Activated CD8-positive, alpha-beta memory T cell treated with anti-CD3 and anti-CD28 coated beads, Interleukin-2, amount 10 ng/mL, durations not matched to agents 7 days and 5 days (primary cell): ENCODE measurements at regions not wholly inside any gene's neighbourhood (a gene's known extent, or its start where the extent isn't known, plus 50 kb on each side); places are given as distances from the start of the nearest gene placed in this dataset.
"Not testable (repeated sequence)": the region's sequence is repeated elsewhere in the genome, so short reads cannot be mapped to it uniquely, and the experiment has no call there.

ENCODE experiments used
- ATAC-seq: fragments of 150-1000 bp; cut with Tn5 transposase; one replicate; pipeline ENCODE4 v1.10.0; 2021; ENCODE audit warnings: moderate library complexity
- CTCF ChIA-PET: fragments of 350-600 bp; sonication (Branson Sonifier 250); formaldehyde crosslinking; loops from one replicate; lab custom pipeline; 2021; ENCODE audit warnings: antibody characterized with exemption; lab: Charles Lee
- DNase-seq: peaks from one replicate; pipeline ENCODE4 v3.0.0-alpha.2; 2020
- H3K27ac Mint-ChIP-seq: one replicate; pipeline ENCODE4 v1.8.0; 2021; ENCODE audit warnings: mild to moderate bottlenecking, mixed read lengths
- H3K27me3 Mint-ChIP-seq: one replicate; pipeline ENCODE4 v1.8.0; 2021; ENCODE audit warnings: mixed read lengths
- H3K36me3 Mint-ChIP-seq: one replicate; pipeline ENCODE4 v1.8.0; 2021; ENCODE audit warnings: mild to moderate bottlenecking, mixed read lengths
- H3K4me1 Mint-ChIP-seq: one replicate; pipeline ENCODE4 v1.8.0; 2021; ENCODE audit warnings: mixed read lengths
- H3K4me3 Mint-ChIP-seq: one replicate; pipeline ENCODE4 v1.8.0; 2021; ENCODE audit warnings: mild to moderate bottlenecking, moderate library complexity, mixed read lengths
- H3K9me3 Mint-ChIP-seq: one replicate; pipeline ENCODE4 v1.8.0; 2022; ENCODE audit warnings: low read depth, mixed read lengths

DNA sequence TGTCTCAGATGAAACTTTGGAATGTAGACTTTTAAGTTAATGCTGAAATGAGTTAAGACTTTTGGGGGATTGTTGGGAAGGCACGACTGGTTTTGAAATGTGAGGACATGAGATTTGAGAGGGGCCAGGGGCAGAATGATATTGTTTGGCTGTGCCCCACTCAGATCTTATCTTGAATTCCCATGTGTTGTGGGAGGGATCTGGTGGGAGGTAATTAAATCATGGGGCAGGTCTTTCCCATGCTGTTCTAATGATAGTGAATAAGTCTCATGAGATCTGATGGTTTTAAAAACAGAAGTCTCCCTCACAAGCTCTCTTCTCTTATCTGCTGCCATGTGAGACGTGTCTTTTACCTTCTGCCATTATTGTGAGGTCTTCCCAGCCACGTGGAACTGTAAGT lies 127.6 kb upstream of the MGAT4C start:
- H3K27me3 Mint-ChIP-seq, ATAC-seq, H3K27ac Mint-ChIP-seq, H3K4me1 Mint-ChIP-seq, H3K9me3 Mint-ChIP-seq, DNase-seq, H3K36me3 Mint-ChIP-seq, CTCF ChIA-PET, H3K4me3 Mint-ChIP-seq: not testable (repeated sequence)

DNA sequence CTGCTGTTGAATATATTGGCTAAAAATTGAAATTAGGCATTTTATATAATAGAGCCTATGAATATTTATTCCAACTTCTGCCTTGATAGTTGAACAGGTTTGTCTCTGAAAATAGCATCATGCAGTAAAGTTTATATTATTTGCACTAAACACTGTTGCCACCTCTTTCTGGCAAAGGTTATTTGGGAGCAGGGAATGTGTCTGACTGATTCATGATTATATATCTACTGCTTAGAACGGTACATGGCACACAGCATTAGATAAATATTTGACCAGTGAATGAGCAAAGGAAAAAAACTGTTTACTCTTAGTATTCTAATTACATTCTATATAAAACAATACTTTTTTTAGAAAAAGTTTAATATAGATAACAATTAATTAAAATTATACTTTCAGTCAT lies 123.1 kb upstream of the MGAT4C start:
- no peak overlapping the region for H3K4me3 Mint-ChIP-seq
- ATAC-seq, result no peak
- H3K9me3 Mint-ChIP-seq, result peaks cover 2% of the 10 kb centered on the region
- no peaks in the 10 kb centered on the region for H3K27me3 Mint-ChIP-seq
- no peak overlapping the region for H3K27ac Mint-ChIP-seq
- CTCF ChIA-PET, result no interaction called here
- H3K36me3 Mint-ChIP-seq, result no peaks in the 10 kb centered on the region
- DNase-seq, result no peak
- no peaks in the 10 kb centered on the region for H3K4me1 Mint-ChIP-seq

DNA sequence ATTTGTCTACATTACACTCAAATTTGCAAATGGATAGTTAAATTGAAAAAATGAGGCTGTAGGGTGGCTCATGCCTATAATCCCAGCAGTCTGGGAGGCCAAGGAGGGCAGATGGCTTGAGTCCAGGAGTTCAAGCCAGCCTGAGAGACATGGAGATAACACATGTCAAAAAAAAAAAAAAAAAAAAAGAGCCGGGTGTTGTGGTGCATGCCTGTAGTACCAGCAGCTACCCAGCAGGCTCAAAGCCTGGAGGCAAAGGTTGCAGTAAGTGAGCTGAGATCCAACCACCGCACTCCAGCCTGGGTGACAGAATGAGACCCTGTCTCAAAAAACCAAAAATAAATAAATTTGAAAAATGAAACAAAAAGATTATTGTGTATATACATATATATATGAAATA lies 119.9 kb upstream of the MGAT4C start:
- ATAC-seq, result no peak
- Mint-ChIP-seq H3K27ac (no peak overlapping the region), H3K27me3 (no peaks in the 10 kb centered on the region), H3K4me3 (no peak overlapping the region), H3K36me3 (no peaks in the 10 kb centered on the region), H3K9me3 (no peaks in the 10 kb centered on the region), H3K4me1 (no peaks in the 10 kb centered on the region)
- CTCF ChIA-PET, result no interaction called here
- DNase-seq, result no peak

DNA sequence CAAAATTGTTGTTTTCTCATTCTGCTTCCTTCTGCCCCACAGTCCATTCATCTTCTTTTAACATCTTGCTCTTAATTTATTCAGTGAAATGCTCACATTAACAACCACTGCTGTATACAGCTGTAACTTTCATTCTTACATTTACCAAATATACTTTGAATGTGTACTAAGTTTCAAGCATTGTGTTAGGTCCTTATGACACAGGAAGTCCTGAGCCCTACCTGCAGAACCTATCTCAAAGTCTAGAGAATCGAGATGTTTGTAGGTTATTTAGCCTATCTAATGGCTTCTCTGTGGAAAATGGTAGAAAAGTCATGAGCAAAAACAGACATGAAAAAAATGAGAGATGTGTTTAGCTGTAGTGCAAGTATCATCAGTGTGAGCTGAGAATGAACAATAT lies 117.6 kb upstream of the MGAT4C start:
- ATAC-seq (no peak), DNase-seq (no peak)
- H3K36me3 Mint-ChIP-seq, result no peaks in the 10 kb centered on the region
- H3K27ac Mint-ChIP-seq, result no peak overlapping the region
- no peak overlapping the region for H3K4me3 Mint-ChIP-seq
- H3K4me1 Mint-ChIP-seq, result no peaks in the 10 kb centered on the region
- no peaks in the 10 kb centered on the region for H3K27me3 Mint-ChIP-seq
- H3K9me3 Mint-ChIP-seq, result no peaks in the 10 kb centered on the region
- CTCF ChIA-PET, result no interaction called here

DNA sequence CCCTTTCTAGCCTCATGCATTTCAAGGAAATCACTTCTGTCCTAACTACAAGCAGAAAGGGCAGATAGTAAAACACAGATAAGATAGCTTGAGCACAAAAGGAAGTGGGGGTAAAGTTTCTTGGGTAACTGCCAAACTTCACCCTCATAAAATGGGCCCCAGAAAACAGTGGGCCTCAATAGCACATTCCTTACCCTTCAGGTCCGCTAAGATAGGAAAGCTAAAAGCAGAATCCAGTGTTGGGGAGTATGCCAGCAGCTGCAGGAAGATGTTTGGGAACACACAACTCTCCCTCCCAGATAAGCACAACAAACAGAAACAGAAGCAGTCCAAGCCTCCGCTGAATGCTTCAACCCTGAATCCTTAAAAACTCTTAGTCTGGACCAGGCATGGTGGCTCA lies 110.9 kb upstream of the MGAT4C start:
- Mint-ChIP-seq H3K9me3 (peaks cover 6% of the 10 kb centered on the region), H3K36me3 (no peaks in the 10 kb centered on the region), H3K27ac (no peak overlapping the region), H3K4me1 (no peaks in the 10 kb centered on the region), H3K4me3 (no peak overlapping the region), H3K27me3 (no peaks in the 10 kb centered on the region)
- no peak for DNase-seq
- CTCF ChIA-PET, result no interaction called here
- ATAC-seq, result no peak

DNA sequence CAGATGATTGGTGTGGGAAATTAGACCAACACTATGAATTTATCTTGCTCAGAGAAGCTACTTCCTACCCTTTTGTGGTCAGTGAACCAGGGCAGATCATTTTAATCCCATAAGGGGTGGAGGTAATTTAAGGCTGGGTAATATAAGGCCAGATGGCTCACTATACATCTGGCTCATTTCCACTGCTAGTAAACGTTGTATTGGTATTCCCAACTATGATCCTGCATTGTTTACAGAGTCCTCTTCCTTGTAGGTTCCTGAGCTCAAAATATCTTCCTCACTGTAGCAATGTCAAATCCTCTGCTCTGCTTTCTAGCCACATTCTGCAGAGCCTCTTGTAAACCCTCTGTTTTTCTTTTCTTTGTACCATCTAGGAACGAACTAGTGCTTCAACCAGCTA lies 93.0 kb upstream of the MGAT4C start:
- CTCF ChIA-PET, result no interaction called here
- no peaks in the 10 kb centered on the region for H3K9me3 Mint-ChIP-seq
- H3K4me1 Mint-ChIP-seq, result no peaks in the 10 kb centered on the region
- H3K27ac Mint-ChIP-seq, result no peak overlapping the region
- H3K27me3 Mint-ChIP-seq, result no peaks in the 10 kb centered on the region
- H3K4me3 Mint-ChIP-seq, result no peak overlapping the region
- no peaks in the 10 kb centered on the region for H3K36me3 Mint-ChIP-seq
- ATAC-seq (no peak), DNase-seq (no peak)

DNA sequence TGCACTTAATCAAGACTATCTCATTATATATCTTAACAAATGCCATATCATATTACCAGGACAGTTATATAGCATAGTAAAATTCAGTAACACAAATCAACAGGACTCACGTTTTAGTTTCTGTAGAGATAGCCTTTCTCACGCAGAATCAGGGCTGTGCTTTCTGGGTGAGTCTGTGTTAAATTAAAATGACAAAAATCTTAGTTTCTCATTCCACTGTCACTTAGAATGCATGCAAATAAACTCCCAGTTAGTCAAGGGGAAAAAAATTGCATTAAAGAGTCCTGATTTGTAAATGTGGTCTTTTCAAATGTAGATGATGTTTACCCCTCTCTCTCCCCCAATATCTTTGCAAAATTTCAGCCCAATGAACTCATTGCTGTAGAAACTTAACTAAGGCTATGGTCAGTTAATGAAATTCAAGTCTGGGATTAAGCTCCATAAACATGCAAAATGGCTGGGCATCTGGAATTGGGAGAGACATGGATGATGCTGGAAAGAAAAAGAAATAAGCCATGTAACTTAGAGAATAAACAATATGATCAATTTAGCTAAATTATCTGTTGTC lies 77.8 kb upstream of the MGAT4C start:
- CTCF ChIA-PET, result no interaction called here
- H3K4me3 Mint-ChIP-seq, result no peak overlapping the region
- H3K9me3 Mint-ChIP-seq, result peaks cover 9% of the 10 kb centered on the region
- no peaks in the 10 kb centered on the region for H3K4me1 Mint-ChIP-seq
- H3K36me3 Mint-ChIP-seq, result no peaks in the 10 kb centered on the region
- no peak overlapping the region for H3K27ac Mint-ChIP-seq
- H3K27me3 Mint-ChIP-seq, result no peaks in the 10 kb centered on the region
- ATAC-seq, result no peak
- DNase-seq, result no peak

DNA sequence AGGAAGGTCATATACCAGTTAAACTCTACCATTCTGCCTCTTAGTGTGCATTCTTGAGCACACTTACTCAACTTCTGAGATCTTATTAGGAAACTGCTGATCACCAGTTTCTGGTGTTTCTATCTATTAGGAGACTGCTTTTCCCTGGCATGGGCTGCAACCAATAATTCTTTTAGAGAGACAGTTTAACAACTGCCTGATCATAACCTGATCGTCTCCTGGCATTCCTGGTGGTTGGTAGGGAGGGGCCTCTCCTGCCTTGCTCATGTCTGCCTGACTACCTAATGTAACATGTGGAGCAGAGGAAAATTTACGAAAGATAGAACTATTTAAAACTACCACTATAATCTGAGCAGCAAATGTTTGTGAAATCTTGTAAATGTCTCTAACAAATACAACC lies 75.3 kb upstream of the MGAT4C start:
- H3K36me3 Mint-ChIP-seq, result no peaks in the 10 kb centered on the region
- H3K27ac Mint-ChIP-seq, result no peak overlapping the region
- no peak overlapping the region for H3K4me3 Mint-ChIP-seq
- CTCF ChIA-PET, result no interaction called here
- DNase-seq (no peak), ATAC-seq (no peak)
- H3K4me1 Mint-ChIP-seq, result no peaks in the 10 kb centered on the region
- H3K9me3 Mint-ChIP-seq, result peaks cover 5% of the 10 kb centered on the region
- no peaks in the 10 kb centered on the region for H3K27me3 Mint-ChIP-seq

DNA sequence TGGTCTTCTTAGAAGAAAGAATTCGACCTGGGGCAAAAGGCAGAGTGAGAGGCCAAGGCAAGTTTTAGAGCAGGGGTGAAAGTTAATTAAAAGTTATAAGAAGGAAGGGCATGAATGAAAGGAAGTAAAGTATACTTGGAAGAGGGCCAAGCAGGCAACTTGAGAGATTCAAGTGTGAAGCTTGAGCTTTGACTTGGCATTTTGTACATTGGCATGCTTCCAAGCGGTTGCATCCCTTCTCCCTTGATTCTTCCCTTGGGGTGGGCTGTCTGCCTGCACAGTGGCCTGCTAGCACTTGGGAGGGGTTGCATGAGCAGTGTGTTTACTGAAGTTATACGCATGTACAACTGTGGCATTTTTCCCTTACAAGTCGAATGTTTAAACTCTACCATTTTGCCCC lies 74.8 kb upstream of the MGAT4C start:
- no peak for ATAC-seq
- CTCF ChIA-PET, result no interaction called here
- DNase-seq, result no peak
- Mint-ChIP-seq H3K9me3 (peaks cover 3% of the 10 kb centered on the region), H3K4me1 (no peaks in the 10 kb centered on the region), H3K27me3 (no peaks in the 10 kb centered on the region), H3K4me3 (no peak overlapping the region), H3K27ac (no peak overlapping the region), H3K36me3 (no peaks in the 10 kb centered on the region)

DNA sequence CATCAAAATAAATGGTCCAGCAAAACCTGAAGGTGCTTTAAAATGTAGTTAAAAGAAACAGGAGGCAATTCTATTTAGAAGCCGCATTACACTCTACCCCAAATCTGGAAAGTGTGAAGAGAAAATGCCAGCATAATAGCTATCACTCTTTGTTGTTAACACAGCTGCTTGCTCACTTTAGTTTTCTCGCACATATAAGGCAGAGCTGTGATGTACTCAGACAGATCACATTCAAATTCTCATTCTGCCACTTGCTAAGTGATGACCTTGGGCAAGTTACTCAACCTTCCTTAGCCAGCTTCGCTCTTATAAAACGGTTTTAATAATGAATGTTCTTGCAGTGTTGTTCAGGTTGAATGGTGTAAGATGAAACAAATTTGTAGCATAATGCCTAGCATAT lies 56.0 kb upstream of the MGAT4C start:
- no peaks in the 10 kb centered on the region for H3K36me3 Mint-ChIP-seq

More for the DNA sequence above, 56.0 kb upstream of the MGAT4C start:
- DNase-seq (no peak), ATAC-seq (no peak)
- peaks cover 7% of the 10 kb centered on the region for H3K9me3 Mint-ChIP-seq
- CTCF ChIA-PET, result no interaction called here
- H3K4me1 Mint-ChIP-seq, result no peaks in the 10 kb centered on the region
- H3K4me3 Mint-ChIP-seq, result no peak overlapping the region
- H3K27me3 Mint-ChIP-seq, result no peaks in the 10 kb centered on the region
- H3K27ac Mint-ChIP-seq, result no peak overlapping the region
